ENCODE measurements at regions not wholly inside any gene's neighbourhood (a gene's known extent, or its start where the extent isn't known, plus 50 kb on each side); places are given as distances from the start of the nearest gene placed in this dataset.
A peak's percentile ranks its signal among the peaks of the same experiment; 100 is the strongest.

GRCh38 chr20:19867940-19868371, 109.9 kb downstream of the RIN2 start:
- no peak for TF ChIP-seq CTCF (IDR thresholded peaks at IDR 0.05)
- H3K36me3 ChIP-seq = no peaks in the 10 kb centered on the region
- no peaks in the 10 kb centered on the region for H3K27me3 ChIP-seq
- H3K4me1 ChIP-seq = no peaks in the 10 kb centered on the region
- H3K9me3 ChIP-seq = no peaks in the 10 kb centered on the region
- no peak overlapping the region for H3K9ac ChIP-seq (ENCODE audit: low read depth in 2 of 2, low read length in 2 of 2)
- no peak overlapping the region for H3K4me3 ChIP-seq
- intact Hi-C loops (cut with DNase I) = no loop called here
- DNase-seq = no peak
- H3K27ac ChIP-seq = no peak overlapping the region

GRCh38 chr20:19868441-19868840, 110.4 kb downstream of the RIN2 start:
- no peaks in the 10 kb centered on the region for H3K4me1 ChIP-seq
- H3K27ac ChIP-seq = no peak overlapping the region
- no peak overlapping the region for H3K9ac ChIP-seq (ENCODE audit: low read depth in 2 of 2, low read length in 2 of 2)
- no peaks in the 10 kb centered on the region for H3K36me3 ChIP-seq
- no peaks in the 10 kb centered on the region for H3K9me3 ChIP-seq
- intact Hi-C loops (cut with DNase I) = no loop called here
- H3K4me3 ChIP-seq = no peak overlapping the region
- no peak for TF ChIP-seq CTCF (IDR thresholded peaks at IDR 0.05)
- no peaks in the 10 kb centered on the region for H3K27me3 ChIP-seq
- DNase-seq = no peak

DNA sequence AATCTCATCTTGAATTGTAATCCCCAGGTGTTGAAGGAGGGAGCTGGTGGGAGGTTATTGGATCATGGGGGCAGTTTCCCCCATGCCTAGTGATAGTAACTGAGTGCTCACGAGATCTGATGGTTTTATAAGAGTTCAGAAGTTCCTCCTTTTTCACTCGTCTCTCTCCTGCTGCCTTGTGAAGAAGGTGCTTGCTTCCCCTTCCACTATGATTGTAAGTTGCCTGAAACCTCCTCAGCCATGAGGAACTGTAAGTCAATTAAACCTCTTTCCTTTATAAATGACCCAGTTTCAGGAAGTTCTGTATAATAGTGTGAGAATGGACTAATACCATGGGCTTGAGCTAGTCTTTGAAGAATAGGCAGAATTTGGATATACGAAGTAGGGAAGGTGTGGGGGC, 113.9 kb downstream of the RIN2 start:
- no peaks in the 10 kb centered on the region for H3K4me1 ChIP-seq
- no peak overlapping the region for H3K4me3 ChIP-seq
- no peaks in the 10 kb centered on the region for H3K36me3 ChIP-seq
- intact Hi-C loops (cut with DNase I) = no loop called here
- H3K9me3 ChIP-seq = no peaks in the 10 kb centered on the region
- TF ChIP-seq CTCF (IDR thresholded peaks at IDR 0.05) = no peak
- H3K27ac ChIP-seq = no peak overlapping the region
- H3K9ac ChIP-seq (ENCODE audit: low read depth in 2 of 2, low read length in 2 of 2) = no peak overlapping the region
- no peaks in the 10 kb centered on the region for H3K27me3 ChIP-seq
- DNase-seq = no peak

GRCh38 chr20:19874040-19874727, 116.1 kb downstream of the RIN2 start:
- Histone ChIP-seq H3K9me3 (no peaks in the 10 kb centered on the region), H3K9ac (ENCODE audit: low read depth in 2 of 2, low read length in 2 of 2) (no peak overlapping the region), H3K27me3 (no peaks in the 10 kb centered on the region), H3K4me1 (no peaks in the 10 kb centered on the region), H3K4me3 (no peak overlapping the region), H3K36me3 (no peaks in the 10 kb centered on the region), H3K27ac (no peak overlapping the region)
- TF ChIP-seq CTCF (IDR thresholded peaks at IDR 0.05) = no peak
- intact Hi-C loops (cut with DNase I) = no loop called here
- DNase-seq = no peak

DNA sequence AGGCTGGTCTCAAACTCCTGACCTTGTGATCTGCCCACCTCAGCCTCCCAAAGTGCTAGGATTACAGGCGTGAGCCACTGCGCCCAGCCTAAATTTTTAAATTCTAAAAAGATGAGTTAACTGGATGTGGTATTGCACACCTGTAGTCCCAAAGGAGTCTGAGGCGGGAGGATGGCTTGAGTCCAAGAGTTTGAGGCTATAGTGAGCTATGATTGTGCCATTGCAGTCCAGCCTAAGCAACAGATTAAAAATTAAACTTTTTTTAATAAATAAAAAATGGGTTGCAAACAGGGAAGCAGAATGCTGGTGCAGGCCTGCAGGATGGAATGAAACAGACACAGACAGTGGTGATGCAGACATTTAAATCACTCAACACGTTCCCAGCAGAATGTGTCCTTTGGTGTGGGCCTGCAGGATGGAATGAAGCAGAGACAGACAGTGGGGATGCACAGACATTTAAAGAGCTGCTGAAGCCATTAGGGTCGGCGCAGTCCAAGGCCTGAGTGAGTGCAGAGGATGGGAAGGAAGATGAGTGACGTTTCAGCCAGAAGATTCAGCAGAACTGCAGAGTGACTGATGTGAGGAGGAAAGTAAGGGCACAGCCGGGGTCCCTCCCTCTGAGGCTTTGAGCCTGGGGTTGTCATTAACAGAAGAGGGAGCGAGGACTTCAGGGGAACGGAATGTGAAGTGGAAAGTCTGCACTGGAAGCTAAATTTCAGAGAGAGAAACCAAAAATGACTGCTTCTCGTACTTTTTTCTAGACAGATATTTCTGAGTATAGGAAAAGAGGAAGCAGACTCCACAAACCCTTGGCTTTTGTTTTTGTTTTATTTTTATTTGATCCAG, 117.5 kb downstream of the RIN2 start:
- H3K36me3 ChIP-seq = no peaks in the 10 kb centered on the region
- TF ChIP-seq CTCF (IDR thresholded peaks at IDR 0.05) = no peak
- no peaks in the 10 kb centered on the region for H3K9me3 ChIP-seq
- no peak overlapping the region for H3K9ac ChIP-seq (ENCODE audit: low read depth in 2 of 2, low read length in 2 of 2)
- no peaks in the 10 kb centered on the region for H3K27me3 ChIP-seq
- peak overlapping the region; percentile 28 for H3K27ac ChIP-seq
- DNase-seq = no peak
- no peak overlapping the region for H3K4me3 ChIP-seq
- intact Hi-C loops (cut with DNase I) = no loop called here
- H3K4me1 ChIP-seq = no peaks in the 10 kb centered on the region

All from colonic mucosa (tissue), 4 donors.